ENCODE measurements at regions not wholly inside any gene's neighbourhood (a gene's known extent, or its start where the extent isn't known, plus 50 kb on each side); places are given as distances from the start of the nearest gene placed in this dataset.

GRCh38 chr13:97120976-97121375 lies 101.2 kb upstream of the MBNL2 start:
- no peak overlapping the region for H3K27ac ChIP-seq (ENCODE audit: insufficient read length, low read depth, low read length)
- Mint-ChIP-seq H3K27me3 (ENCODE audit: low read depth) (peaks cover 22% of the 10 kb centered on the region), H3K27ac (no peak overlapping the region), H3K4me1 (peaks cover 23 to 37% of the 10 kb centered on the region in 2 experiments), H3K9me3 (no peaks in the 10 kb centered on the region), H3K4me3 (no peak overlapping the region), H3K36me3 (ENCODE audit: insufficient read depth in 1 of 3, low read depth in 3 of 3) (no peaks in the 10 kb centered on the region)
- H3K27me3 ChIP-seq (ENCODE audit: insufficient read depth, low read length) = no peaks in the 10 kb centered on the region
- no peaks in the 10 kb centered on the region for H3K9me3 ChIP-seq (ENCODE audit: control insufficient read depth, low read depth, low read length)
- H3K4me2 ChIP-seq (ENCODE audit: insufficient read depth, insufficient read length, low read length) = no peak overlapping the region
- WGBS (ENCODE audit: extremely low coverage, insufficient read length, low lambda C conversion rate) = no CpG with 5 or more reads among the region's 1 CpG
- H3T11ph ChIP-seq (ENCODE audit: low read length) = no peak overlapping the region
- no peak overlapping the region for H4K8ac ChIP-seq (replicated peaks; ENCODE audit: insufficient read length, low read depth, low read length)
- no peak for TF ChIP-seq CTCF (conservative IDR thresholded peaks at IDR 0.05)
- H2BK12ac ChIP-seq (ENCODE audit: insufficient read length, low read depth, low read length) = no peak overlapping the region
- H4K20me1 ChIP-seq (ENCODE audit: control insufficient read depth, insufficient read depth, insufficient read length) = no peaks in the 10 kb centered on the region
- no peak overlapping the region for H2BK120ac ChIP-seq (ENCODE audit: low read depth, low read length, poor library complexity, severe bottlenecking)
- no peak overlapping the region for H2BK20ac ChIP-seq (ENCODE audit: low read depth, low read length, poor library complexity, severe bottlenecking)
- no peaks in the 10 kb centered on the region for H3K79me1 ChIP-seq (ENCODE audit: insufficient read depth, low read depth, low read length, poor library complexity, severe bottlenecking)
- no peak overlapping the region for H2AK5ac ChIP-seq (ENCODE audit: insufficient read length, low read length)
- no peak overlapping the region for H3K4ac ChIP-seq (ENCODE audit: low read depth, low read length)
- no peak overlapping the region for H2AFZ ChIP-seq (ENCODE audit: low read length)
- no peak overlapping the region for H3K56ac ChIP-seq (ENCODE audit: insufficient read length, low read depth, low read length)
- no peak overlapping the region for H3K18ac ChIP-seq (ENCODE audit: insufficient read length, low read depth, low read length)
- no peak overlapping the region for H3K14ac ChIP-seq (ENCODE audit: insufficient read depth, low read length)
- H2BK15ac ChIP-seq (ENCODE audit: low read depth, low read length) = no peak overlapping the region
- H3K23me2 ChIP-seq (ENCODE audit: insufficient read length, low read depth, low read length, poor library complexity, severe bottlenecking) = no peaks in the 10 kb centered on the region
- H3K4me1 ChIP-seq (ENCODE audit: insufficient read depth, low read length) = peaks cover 2% of the 10 kb centered on the region; the same call in 1 of the 2 replicates
- no peak overlapping the region for H4K5ac ChIP-seq (ENCODE audit: insufficient read length, low read depth, low read length)
- no peak overlapping the region for H3K23ac ChIP-seq (ENCODE audit: insufficient read length, low read depth, low read length)
- H2BK5ac ChIP-seq (ENCODE audit: insufficient read length, low read length) = no peak overlapping the region
- DNase-seq = no peak
- no peaks in the 10 kb centered on the region for H3K79me2 ChIP-seq (ENCODE audit: insufficient read depth, low read length)
- no peak overlapping the region for H4K91ac ChIP-seq (ENCODE audit: insufficient read length, low read depth, low read length)
- no peak overlapping the region for H3K9ac ChIP-seq (ENCODE audit: extremely low read depth, insufficient read length, low read length)

Measured in H9 (cell line).